ENCODE measurements at regions not wholly inside any gene's neighbourhood (a gene's known extent, or its start where the extent isn't known, plus 50 kb on each side); places are given as distances from the start of the nearest gene placed in this dataset.

- ATAC-seq: no peak
- TF ChIP-seq POLR2A (IDR thresholded peaks at IDR 0.05): no peak
- TF ChIP-seq, protein P1, sequence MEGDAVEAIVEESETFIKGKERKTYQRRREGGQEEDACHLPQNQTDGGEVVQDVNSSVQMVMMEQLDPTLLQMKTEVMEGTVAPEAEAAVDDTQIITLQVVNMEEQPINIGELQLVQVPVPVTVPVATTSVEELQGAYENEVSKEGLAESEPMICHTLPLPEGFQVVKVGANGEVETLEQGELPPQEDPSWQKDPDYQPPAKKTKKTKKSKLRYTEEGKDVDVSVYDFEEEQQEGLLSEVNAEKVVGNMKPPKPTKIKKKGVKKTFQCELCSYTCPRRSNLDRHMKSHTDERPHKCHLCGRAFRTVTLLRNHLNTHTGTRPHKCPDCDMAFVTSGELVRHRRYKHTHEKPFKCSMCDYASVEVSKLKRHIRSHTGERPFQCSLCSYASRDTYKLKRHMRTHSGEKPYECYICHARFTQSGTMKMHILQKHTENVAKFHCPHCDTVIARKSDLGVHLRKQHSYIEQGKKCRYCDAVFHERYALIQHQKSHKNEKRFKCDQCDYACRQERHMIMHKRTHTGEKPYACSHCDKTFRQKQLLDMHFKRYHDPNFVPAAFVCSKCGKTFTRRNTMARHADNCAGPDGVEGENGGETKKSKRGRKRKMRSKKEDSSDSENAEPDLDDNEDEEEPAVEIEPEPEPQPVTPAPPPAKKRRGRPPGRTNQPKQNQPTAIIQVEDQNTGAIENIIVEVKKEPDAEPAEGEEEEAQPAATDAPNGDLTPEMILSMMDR (IDR thresholded peaks at IDR 0.05): no peak
- no peaks in the 10 kb centered on the region for H3K9me3 ChIP-seq
- H3K27me3 ChIP-seq: no peaks in the 10 kb centered on the region
- intact Hi-C loops (cut with DNase I): no loop called here
- no peak overlapping the region for H3K4me3 ChIP-seq
- 58 to 82% (median 76%) methylated on average over 7 of the region's 7 CpGs for WGBS, 4 donors
- no peaks in the 10 kb centered on the region for H3K36me3 ChIP-seq
- H3K4me1 ChIP-seq: no peaks in the 10 kb centered on the region
- no peak for DNase-seq
- no peak overlapping the region for H3K27ac ChIP-seq
Observed at GRCh38 chr12:128133321-128134073, 133.5 kb upstream of the TMEM132C start.

GRCh38 chr12:128137140-128137539 is 129.8 kb upstream of the TMEM132C start:
- Histone ChIP-seq H3K27me3 (no peaks in the 10 kb centered on the region), H3K4me3 (no peak overlapping the region), H3K9me3 (no peaks in the 10 kb centered on the region), H3K36me3 (no peaks in the 10 kb centered on the region), H3K27ac (no peak overlapping the region), H3K4me1 (no peaks in the 10 kb centered on the region)
- intact Hi-C loops (cut with DNase I): no loop called here
- TF ChIP-seq, protein P1 (IDR thresholded peaks at IDR 0.05): no peak
- TF ChIP-seq POLR2A (IDR thresholded peaks at IDR 0.05): no peak
- 65 to 77% (median 72%) methylated on average over 6 of the region's 6 CpGs for WGBS, 4 donors
- ATAC-seq (no peak), DNase-seq (no peak)

DNA sequence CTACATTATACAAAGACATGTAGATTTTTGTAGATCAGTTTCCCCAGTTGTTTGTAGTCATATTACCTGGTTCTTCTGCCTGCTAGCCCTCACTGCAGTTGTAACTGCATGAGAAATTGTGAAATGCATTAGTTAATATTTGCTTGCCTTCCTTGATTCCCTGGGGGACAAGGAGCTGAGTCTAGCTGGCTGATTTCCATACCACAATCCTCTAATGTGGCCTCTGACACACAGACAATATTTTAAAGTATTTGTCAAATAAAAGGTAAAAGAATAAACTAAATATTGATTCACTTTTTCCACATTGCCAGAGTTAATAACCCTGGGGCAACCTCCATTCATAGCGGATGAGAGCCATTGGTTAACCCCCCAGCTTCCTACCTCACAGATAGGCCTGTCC is 128.8 kb upstream of the TMEM132C start:
- no peaks in the 10 kb centered on the region for H3K9me3 ChIP-seq
- DNase-seq (no peak), ATAC-seq (no peak)
- intact Hi-C loops (cut with DNase I): no loop called here
- H3K36me3 ChIP-seq: no peaks in the 10 kb centered on the region
- no peak overlapping the region for H3K27ac ChIP-seq
- no peak overlapping the region for H3K4me3 ChIP-seq
- H3K27me3 ChIP-seq: no peaks in the 10 kb centered on the region
- WGBS, 4 donors: 81 to 88% (median 86%) methylated on average over 1 of the region's 1 CpG
- H3K4me1 ChIP-seq: peaks cover 0 to 3% (median 0%) of the 10 kb centered on the region in 12 donors
- TF ChIP-seq, protein P1 (IDR thresholded peaks at IDR 0.05): no peak
- TF ChIP-seq POLR2A (IDR thresholded peaks at IDR 0.05): no peak

- H3K4me3 ChIP-seq: no peak overlapping the region
- TF ChIP-seq, protein P1 (IDR thresholded peaks at IDR 0.05): no peak
- TF ChIP-seq POLR2A (IDR thresholded peaks at IDR 0.05): no peak
- 23 to 52% (median 48%) methylated on average over 4 of the region's 4 CpGs for WGBS, 4 donors
- peaks cover 0 to 3% (median 0%) of the 10 kb centered on the region in 12 donors for H3K4me1 ChIP-seq
- no peak for DNase-seq
- intact Hi-C loops (cut with DNase I): no loop called here
- H3K9me3 ChIP-seq: no peaks in the 10 kb centered on the region
- ATAC-seq: peak in 1 of 4 donors; percentile 26
- no peaks in the 10 kb centered on the region for H3K27me3 ChIP-seq
- no peak overlapping the region for H3K27ac ChIP-seq
- no peaks in the 10 kb centered on the region for H3K36me3 ChIP-seq
Observed at GRCh38 chr12:128140551-128140950, 126.4 kb upstream of the TMEM132C start.

Measured in heart left ventricle (tissue), 16 donors.